Stomach smooth muscle (tissue), 2 donors: ENCODE measurements at regions not wholly inside any gene's neighbourhood (a gene's known extent, or its start where the extent isn't known, plus 50 kb on each side); places are given as distances from the start of the nearest gene placed in this dataset.
"Not testable (repeated sequence)": the region's sequence is repeated elsewhere in the genome, so short reads cannot be mapped to it uniquely, and the experiment has no call there.

Source experiments
- H3K27ac ChIP-seq: one replicate; pipeline ENCODE4 v1.7.0; 2013; ENCODE audit warnings: mild to moderate bottlenecking, low read length, inconsistent platforms
- H3K27me3 ChIP-seq, 2 donors: one replicate each; pipeline ENCODE4 v1.7.0; 2013; ENCODE audit warnings: low read length in 2 of 2; ENCODE audit not compliant: insufficient read depth in 2 of 2, control insufficient read depth in 1 of 2
- H3K36me3 ChIP-seq, 2 donors: one replicate each; pipeline ENCODE4 v1.7.0; 2013; ENCODE audit warnings: low read length in 2 of 2; ENCODE audit not compliant: control insufficient read depth in 2 of 2, insufficient read depth in 2 of 2
- H3K4me1 ChIP-seq: one replicate; pipeline ENCODE4 v1.7.0; 2013; ENCODE audit warnings: low read length; ENCODE audit not compliant: control insufficient read depth, insufficient read depth
- H3K4me3 ChIP-seq, 2 donors: one replicate each; pipeline ENCODE4 v1.7.0; 2013; ENCODE audit warnings: low read length in 2 of 2
- H3K9ac ChIP-seq, 2 donors: one replicate each; pipeline ENCODE4 v1.7.0; 2013; ENCODE audit warnings: low read length in 2 of 2, mild to moderate bottlenecking in 1 of 2
- H3K9me3 ChIP-seq, 2 donors: one replicate each; pipeline ENCODE4 v1.7.0; 2013; ENCODE audit warnings: low read length in 2 of 2; ENCODE audit not compliant: control insufficient read depth in 2 of 2
- donor health status: healthy.
- donor health status: Pancreatic carcinoma.

DNA sequence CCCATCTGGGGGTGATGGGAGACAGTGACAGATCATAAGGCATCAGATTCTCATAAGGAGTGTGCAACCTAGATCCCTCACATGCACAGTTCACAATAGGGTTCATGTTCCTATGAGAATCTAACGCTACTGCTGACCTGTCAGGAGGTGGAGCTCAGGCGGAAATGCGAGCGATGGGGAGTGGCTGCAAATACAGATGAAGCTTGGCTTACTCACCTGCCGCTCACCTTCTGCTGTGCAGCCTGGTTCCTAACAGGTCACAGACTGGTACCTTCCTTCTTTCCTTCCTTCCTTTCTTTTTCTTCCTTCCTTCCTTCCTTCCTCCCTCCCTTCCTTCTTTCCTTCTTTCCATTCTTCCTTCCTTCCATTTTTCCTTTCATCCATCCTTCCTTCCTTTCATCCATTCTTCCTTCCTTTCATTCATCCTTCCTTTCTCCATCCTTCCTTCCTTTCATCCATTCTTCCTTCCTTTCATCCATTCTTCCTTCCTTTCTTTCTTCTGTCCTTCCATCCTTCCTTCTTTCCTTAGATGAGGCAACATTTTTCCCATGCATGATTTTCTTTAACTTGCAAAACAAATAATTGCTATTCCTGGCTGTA lies 370.0 kb upstream of the AUTS2 start:
- Histone ChIP-seq H3K27me3 (no peaks in the 10 kb centered on the region), H3K9ac (no peak overlapping the region), H3K4me3 (no peak overlapping the region), H3K4me1 (no peaks in the 10 kb centered on the region), H3K36me3 (no peaks in the 10 kb centered on the region), H3K9me3 (peaks cover 0 to 3% of the 10 kb centered on the region in 2 donors), H3K27ac (no peak overlapping the region)

DNA sequence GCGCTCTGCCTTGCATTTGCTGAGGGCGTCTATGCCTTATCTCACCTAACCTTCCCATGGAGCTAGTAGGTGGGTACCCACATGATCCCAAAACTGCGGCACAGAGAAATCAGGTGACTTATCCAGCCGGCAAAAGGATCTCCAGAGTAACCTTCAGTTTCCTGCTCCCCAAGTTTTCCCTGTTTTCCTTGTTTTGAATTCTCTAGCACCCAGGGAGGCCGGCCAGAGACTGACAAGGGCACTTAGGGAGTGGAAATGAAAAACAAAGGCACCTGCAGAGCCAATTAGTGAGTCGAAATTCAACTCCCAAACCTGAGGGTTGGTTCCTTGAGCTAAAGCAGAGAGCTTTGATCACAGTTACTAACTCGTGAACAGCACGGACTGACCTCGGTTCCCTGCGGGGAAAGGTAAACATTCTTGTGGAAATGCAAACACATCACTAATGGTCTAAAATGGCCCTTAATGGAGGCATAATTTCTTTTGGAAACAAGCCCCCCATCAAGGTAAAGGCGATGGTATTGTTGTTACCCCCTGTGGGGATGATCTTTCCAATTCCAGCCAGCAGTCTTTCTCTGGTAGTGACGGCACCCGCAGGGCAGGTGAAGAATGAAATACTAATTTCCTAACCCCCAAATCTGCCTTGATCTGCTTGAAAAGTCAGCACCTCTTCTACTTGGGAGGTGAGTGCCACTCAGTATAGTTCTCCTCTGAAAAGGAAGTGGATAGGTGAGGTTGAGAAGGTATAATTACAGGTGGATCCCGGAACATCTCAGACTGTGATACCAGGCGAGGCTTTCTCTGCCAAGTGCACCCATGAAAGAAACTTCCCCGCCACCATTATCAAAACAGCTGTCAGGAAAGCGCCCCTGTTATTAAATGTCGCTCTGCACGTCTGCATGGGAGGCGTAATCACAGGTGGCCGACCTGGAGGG lies 365.6 kb upstream of the AUTS2 start:
- Histone ChIP-seq H3K36me3 (no peaks in the 10 kb centered on the region), H3K4me1 (no peaks in the 10 kb centered on the region), H3K27ac (no peak overlapping the region), H3K9ac (no peak overlapping the region), H3K4me3 (no peak overlapping the region), H3K27me3 (no peaks in the 10 kb centered on the region), H3K9me3 (no peaks in the 10 kb centered on the region)

GRCh38 chr7:69237541-69237940 lies 360.7 kb upstream of the AUTS2 start:
- H3K36me3 ChIP-seq = no peaks in the 10 kb centered on the region
- no peaks in the 10 kb centered on the region for H3K4me1 ChIP-seq
- H3K27me3 ChIP-seq = no peaks in the 10 kb centered on the region
- H3K4me3 ChIP-seq = no peak overlapping the region
- no peaks in the 10 kb centered on the region for H3K9me3 ChIP-seq
- no peak overlapping the region for H3K9ac ChIP-seq
- no peak overlapping the region for H3K27ac ChIP-seq

DNA sequence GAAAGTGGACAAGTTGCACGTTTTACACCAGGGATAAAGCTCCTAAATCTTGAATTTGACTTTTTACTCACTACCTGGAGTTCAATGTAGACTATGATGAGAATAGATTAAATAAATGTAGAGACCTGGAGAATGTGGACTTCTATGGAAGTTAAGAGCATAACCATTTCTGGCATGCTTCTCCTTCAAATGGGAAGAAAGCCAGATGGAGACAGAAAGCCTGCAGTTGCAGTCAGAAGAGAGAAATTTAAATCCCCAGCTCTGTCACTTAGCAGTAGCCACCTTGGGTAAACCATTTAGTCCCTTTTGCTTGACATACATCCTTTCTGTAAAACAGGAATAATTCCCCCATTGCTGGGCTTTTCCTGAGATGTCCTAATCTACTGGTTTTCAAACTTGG lies 355.3 kb upstream of the AUTS2 start:
- Histone ChIP-seq H3K4me1 (no peaks in the 10 kb centered on the region), H3K36me3 (no peaks in the 10 kb centered on the region), H3K27me3 (no peaks in the 10 kb centered on the region), H3K4me3 (no peak overlapping the region), H3K9ac (no peak overlapping the region), H3K9me3 (no peaks in the 10 kb centered on the region), H3K27ac (no peak overlapping the region)

DNA sequence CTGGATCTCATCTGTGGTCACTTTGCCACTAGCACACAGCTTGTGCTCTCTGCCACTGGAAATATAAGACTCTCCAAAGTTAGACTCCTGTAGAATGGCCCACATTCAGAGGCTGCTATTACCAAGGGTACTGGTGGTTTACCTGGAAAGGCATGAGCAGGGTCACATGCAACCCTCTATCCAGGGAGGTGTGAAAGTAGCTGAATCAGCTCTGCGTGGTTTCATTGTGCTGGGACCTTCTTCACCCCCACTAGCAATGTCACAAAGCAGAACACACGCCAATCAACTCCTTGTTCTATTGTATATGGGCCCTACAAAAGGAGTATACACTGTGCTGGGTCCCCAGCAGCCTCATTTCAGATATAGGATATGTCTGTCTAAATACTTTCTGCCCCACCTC lies 353.6 kb upstream of the AUTS2 start:
- Histone ChIP-seq H3K4me1 (no peaks in the 10 kb centered on the region), H3K36me3 (no peaks in the 10 kb centered on the region), H3K9me3 (no peaks in the 10 kb centered on the region), H3K4me3 (no peak overlapping the region), H3K27ac (no peak overlapping the region), H3K9ac (no peak overlapping the region), H3K27me3 (no peaks in the 10 kb centered on the region)

DNA sequence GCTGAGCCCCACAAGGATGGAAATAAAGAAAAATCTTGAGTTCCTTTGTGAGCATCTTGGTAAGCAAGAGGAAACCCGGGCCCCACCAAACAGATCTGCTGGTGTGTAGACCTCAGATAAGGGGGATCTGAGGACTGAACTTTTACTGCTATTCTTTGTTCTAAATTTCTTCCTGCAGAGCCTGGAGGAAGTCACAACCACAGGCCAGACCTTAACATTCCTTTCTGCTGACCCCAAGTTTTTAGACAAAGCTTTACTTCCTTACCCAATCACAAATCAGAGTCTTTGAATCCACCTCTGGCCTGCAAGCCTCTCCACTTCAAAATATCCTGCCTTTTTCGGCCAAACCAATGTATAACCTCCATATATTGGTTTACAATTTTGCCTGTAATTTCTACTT lies 352.6 kb upstream of the AUTS2 start:
- no peak overlapping the region for H3K27ac ChIP-seq
- no peak overlapping the region for H3K4me3 ChIP-seq
- no peaks in the 10 kb centered on the region for H3K4me1 ChIP-seq

GRCh38 chr7:69246758-69247157 lies 351.5 kb upstream of the AUTS2 start:
- no peak overlapping the region for H3K9ac ChIP-seq
- H3K4me3 ChIP-seq = no peak overlapping the region
- H3K27ac ChIP-seq = no peak overlapping the region
- no peaks in the 10 kb centered on the region for H3K36me3 ChIP-seq
- no peaks in the 10 kb centered on the region for H3K4me1 ChIP-seq
- H3K27me3 ChIP-seq = no peaks in the 10 kb centered on the region
- H3K9me3 ChIP-seq = no peaks in the 10 kb centered on the region

More for the DNA sequence above, 352.6 kb upstream of the AUTS2 start:
- no peaks in the 10 kb centered on the region for H3K9me3 ChIP-seq
- no peaks in the 10 kb centered on the region for H3K27me3 ChIP-seq
- H3K9ac ChIP-seq = no peak overlapping the region
- no peaks in the 10 kb centered on the region for H3K36me3 ChIP-seq

GRCh38 chr7:69248382-69248828 lies 349.9 kb upstream of the AUTS2 start:
- not testable (repeated sequence) for H3K36me3 ChIP-seq, H3K9ac ChIP-seq, H3K4me3 ChIP-seq, H3K9me3 ChIP-seq, H3K27ac ChIP-seq, H3K4me1 ChIP-seq, H3K27me3 ChIP-seq

GRCh38 chr7:69250958-69251357 lies 347.3 kb upstream of the AUTS2 start:
- Histone ChIP-seq H3K27me3 (no peaks in the 10 kb centered on the region), H3K4me1 (no peaks in the 10 kb centered on the region), H3K36me3 (no peaks in the 10 kb centered on the region), H3K4me3 (no peak overlapping the region), H3K27ac (no peak overlapping the region), H3K9ac (no peak overlapping the region), H3K9me3 (no peaks in the 10 kb centered on the region)

GRCh38 chr7:69254643-69255042 lies 343.6 kb upstream of the AUTS2 start:
- no peaks in the 10 kb centered on the region for H3K36me3 ChIP-seq
- no peaks in the 10 kb centered on the region for H3K4me1 ChIP-seq
- H3K9ac ChIP-seq = no peak overlapping the region
- no peaks in the 10 kb centered on the region for H3K9me3 ChIP-seq
- H3K4me3 ChIP-seq = no peak overlapping the region
- H3K27ac ChIP-seq = no peak overlapping the region
- no peaks in the 10 kb centered on the region for H3K27me3 ChIP-seq

DNA sequence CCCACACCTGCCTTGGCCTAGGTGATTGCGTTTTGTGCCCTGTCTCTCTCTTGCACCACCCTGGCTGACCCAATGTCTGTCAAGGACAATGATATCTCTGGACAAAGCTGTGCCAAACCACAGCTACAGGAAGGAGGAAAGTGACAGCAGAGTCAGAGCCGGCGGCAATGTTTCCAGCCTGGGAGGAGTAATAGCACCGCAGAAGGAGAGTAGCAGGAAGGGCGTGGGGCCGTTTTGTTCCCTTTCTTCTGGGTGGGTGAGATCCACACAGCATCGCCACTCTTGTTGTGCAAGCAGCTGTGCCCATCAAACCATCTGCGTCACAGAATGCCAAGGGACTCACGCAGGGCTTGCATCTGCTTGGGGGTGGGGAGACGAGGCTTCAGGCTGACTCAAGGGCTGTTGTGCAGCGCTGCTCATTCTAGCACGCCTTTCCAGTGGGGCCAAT lies 341.6 kb upstream of the AUTS2 start:
- Histone ChIP-seq H3K4me3 (no peak overlapping the region), H3K27ac (no peak overlapping the region), H3K36me3 (no peaks in the 10 kb centered on the region), H3K9ac (no peak overlapping the region), H3K27me3 (no peaks in the 10 kb centered on the region), H3K9me3 (no peaks in the 10 kb centered on the region), H3K4me1 (no peaks in the 10 kb centered on the region)
